HG03439 (cell line): ENCODE measurements at regions not wholly inside any gene's neighbourhood (a gene's known extent, or its start where the extent isn't known, plus 50 kb on each side); places are given as distances from the start of the nearest gene placed in this dataset.
"Not testable (repeated sequence)": the region's sequence is repeated elsewhere in the genome, so short reads cannot be mapped to it uniquely, and the experiment has no call there.

ENCODE experiments used
- ATAC-seq: cut with Tn5 transposase; IDR thresholded peaks from one replicate; pipeline ENCODE4 v1.9.1; 2021; ENCODE audit warnings: mild to moderate bottlenecking, moderate library complexity; ENCODE audit not compliant: unreplicated experiment

DNA sequence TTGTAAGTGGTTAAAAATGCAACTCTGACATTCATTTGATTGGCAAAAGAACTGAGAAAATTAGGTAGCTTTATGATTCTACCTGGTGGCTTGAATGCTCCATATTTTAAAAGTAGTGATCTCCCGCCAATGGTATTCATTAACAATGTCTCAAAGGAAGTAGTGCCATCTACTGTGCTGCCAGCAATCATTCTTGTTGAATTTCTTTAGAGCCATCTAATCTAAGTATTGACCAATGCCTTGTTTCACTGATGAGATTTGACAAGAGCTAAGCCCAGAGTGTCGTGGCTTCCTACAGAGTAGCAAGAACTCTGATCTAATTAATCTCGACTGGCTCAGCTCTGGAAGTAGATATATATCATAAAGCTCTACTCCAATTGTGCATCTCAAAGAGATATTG, 696.7 kb downstream of the C6orf118 start:
- no peak for ATAC-seq

DNA sequence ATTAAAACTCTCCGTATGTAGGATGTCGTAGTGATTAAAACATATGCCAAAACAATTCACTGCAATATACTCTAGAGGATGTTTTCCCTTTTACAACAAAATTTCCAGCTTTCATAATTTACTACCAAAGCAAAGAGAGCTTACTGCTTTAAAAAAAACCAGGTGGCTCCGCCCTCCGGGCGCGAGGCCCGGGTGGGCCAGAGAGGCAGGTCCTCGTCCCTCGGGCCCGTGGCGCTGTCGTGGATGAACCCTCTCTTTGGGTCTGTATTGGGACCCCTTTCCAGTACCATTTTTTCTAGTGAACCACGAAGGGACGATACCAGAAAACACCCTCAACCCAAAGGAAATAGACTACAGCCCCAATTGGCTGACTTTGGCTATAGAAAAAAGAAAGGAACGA, 698.5 kb downstream of the C6orf118 start:
- ATAC-seq: not testable (repeated sequence)

DNA sequence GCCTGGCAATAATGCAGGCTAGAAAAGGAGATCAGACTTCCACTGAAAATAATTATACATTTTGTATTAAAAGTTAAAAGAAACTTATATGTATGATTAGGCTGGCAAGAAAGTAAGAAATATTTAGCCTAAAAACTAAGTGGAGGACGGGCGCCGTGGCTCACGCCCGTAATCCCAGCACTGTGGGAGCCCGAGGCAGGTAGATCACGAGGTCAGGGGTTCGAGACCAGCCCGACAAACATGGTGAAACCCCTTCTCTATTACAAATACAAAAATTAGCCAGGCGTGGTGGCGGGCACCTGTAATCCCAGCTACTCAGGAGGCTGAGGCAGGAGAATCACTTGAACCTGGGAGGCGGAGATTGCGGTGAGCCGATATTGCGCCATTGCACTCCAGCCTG, 707.0 kb downstream of the C6orf118 start:
- not testable (repeated sequence) for ATAC-seq

DNA sequence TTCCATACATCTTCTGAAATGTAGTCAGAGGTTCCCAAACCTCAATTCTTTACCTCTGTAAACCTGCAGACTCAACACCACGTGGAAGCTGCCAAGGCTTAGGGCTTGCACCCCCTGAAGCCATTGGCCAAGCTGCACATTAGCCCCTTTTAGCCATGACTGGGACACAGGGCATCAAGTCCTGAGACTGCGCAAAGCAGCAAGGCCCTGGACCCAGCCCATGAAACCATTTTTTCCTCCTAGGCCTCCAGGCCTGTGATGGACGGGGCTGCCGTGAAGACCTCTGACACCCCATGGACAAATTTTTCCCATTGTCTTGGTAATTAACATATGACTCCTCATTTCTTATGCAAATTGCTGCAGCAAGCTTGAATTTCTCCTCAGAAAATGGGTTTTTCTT, 727.8 kb downstream of the C6orf118 start:
- no peak for ATAC-seq

DNA sequence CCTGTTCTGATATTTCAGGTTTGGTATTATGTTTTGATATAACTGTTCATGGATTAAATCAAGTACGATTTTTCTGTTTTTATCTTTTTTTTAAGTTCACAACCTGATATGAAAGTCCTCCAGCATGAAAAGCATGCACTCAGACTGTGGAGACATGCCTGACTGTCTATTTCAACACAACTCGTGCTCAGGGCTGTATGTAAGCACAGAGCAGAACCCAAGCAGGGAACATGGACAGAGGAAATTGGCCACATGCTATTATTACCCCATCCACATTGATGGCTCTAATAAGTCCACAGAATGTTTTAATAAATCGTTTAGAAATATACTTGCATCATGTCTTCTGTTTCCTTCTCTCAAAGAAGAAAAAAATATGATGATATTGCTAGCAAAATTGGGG, 730.4 kb downstream of the C6orf118 start:
- no peak for ATAC-seq

DNA sequence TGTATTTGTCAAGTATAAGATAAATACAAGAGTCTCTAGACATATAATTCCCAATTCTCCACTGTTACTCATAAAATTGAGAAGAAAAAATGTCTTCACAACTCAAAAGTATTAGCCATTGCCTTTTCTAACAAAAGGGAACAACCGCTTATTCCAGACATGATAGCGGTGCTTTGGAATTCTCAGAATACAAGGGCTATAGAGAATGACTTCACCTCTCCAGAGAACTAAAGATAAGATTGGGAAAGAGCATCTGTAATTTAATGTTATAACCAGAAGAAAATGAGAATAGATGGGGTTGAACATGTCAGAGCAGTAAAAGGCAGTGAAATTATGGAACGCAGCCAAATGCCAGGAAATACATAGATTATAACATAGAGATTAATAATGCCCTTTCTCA, 730.8 kb downstream of the C6orf118 start:
- no peak for ATAC-seq

DNA sequence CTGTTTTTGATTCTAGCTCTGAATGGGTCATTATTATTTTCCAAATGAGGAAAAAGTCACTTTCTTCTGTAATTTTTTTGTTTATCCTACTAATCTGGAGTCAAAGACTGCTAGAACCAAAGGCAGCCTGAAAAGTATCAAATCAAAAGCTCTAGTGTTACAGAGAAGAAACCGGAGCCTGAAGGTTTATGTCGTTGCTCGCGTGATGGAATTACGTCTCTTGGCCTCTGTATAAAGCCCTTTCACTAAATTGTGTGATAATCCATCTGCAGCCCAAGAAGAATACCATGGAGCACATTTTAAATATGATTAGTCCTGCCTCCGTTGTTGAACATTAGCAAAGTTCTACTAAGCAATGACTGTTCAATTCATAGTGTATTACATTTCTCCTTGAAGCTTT, 738.6 kb downstream of the C6orf118 start:
- ATAC-seq: no peak

DNA sequence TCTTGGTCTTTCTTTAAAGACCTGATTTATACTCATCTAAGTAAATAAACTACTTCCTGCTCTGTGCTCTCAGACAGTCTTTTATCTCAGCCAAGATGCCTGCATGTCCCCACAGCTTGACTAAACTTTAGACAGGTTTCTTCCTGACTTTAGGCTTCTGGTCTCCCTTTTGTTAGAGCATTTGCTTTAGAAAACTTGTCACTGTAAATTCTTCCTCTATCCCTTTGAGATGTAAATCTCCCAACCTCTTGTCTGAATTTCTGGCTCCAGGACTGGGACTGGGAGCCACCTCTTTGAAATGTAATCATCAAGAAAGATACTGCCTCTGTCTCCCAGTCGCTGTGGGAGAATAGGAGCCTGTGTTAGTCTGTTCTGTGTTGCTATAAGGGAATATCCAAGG, 739.9 kb downstream of the C6orf118 start:
- ATAC-seq: no peak

DNA sequence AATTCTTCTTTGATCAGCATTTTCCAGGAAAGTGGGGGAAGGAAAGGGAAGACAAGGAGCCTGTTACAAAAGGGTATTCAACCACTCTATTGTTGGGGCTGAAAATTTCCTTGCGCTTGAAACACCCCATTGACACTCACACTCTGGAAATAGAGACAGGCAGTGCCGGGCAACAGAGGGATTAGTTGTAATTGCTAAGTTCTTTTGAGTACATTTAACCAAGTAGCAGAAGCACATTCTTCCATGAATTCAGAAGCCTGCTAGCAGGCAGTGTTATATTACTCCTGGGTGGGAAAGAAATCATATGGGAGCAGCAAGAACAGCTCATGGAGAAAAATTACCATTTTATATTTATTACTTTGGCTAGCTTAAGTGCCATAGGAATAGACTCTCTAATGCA, 745.5 kb downstream of the C6orf118 start:
- no peak for ATAC-seq

DNA sequence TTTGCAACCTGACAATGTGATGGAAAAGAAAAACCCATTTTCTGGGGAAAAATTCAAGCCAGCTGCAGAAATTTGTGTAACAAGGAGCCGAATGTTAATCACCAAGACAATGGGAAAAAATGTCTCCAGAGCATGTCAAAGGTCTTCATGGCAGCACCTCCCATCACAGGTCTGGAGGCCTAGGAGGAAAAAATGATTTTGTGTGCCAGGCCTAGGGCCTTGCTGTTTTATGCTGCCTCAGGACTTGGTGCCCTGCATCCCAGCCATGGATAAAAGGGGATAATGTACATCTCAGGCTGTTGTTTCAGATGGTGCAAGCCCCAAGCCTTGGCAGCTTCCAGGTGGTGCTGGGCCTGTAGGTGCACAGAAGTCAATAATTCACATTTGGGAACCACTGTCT, 747.7 kb downstream of the C6orf118 start:
- no peak for ATAC-seq

DNA sequence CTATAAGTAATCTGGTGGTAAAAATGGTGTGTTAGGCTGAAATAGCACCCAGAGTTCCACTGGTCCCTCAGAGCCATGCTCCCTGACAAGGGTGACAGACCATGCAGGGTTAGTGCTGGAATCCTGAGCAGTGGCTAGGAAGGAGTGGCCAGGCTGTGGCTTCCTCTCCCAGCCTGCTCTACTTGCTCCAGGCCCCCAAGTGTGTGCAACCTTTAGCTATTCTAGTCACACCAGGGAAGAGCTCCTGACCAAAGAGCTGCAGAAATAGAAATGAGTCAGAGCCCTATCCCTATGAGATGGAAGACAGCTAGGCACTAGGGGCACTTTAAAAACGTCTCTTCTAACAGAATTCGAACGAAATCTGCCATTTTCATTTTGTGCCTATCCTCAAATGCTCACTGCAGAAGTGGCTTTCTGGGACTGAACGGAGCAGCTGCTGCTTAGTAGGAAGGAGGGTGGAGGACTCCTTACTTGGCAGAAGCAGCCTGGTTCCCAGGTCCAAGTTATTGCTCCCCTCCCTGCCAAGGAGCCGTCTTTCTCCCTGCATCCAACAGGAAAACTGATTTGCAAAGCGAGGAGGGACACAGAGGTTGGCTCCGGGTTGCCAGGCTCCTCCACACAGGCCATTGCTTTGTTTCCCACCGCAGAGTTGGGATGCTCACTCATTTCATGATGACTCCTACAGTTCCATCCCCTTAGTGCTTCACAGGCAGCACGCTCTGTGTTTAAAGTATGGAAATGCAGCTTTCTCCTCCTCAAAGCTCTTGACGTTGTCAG, 754.5 kb downstream of the C6orf118 start:
- ATAC-seq: no peak

DNA sequence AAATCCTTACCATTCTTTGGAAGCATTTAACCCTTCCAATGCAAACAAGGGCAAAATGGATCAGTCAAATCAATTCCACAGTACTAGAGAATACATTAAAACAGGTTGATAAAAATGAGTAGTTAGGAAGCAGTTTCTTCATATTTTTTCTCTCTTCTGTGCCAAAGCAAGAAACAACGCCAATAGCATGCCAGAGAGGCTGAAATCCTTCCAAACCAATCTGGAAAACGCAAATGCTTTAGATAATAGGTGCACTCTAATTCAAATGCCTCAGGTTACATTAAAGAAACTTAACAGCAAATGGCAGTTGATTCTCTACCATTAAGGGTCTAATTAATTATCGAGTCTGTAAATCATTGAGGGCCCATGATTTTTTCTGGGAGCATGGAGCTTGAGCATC, 755.2 kb downstream of the C6orf118 start:
- no peak for ATAC-seq

DNA sequence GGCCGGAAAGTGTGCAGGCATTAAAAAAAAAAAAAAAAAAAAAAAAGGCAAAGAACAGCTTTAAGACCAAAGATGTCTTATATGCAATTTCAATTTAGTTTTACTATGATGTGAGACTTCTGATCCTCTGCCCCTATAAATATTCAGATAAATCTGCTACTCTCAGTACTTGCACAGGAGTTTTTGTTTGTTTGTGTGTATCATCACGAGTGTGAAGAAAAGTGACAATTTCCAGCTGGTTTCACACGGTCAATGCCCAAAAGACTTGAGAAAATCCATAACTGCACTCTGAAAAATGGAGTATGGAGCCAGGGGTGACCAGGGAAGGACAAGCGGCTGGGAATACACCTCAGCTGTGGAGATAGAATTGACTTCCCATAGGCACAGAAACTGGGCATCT, 757.7 kb downstream of the C6orf118 start:
- ATAC-seq: no peak

DNA sequence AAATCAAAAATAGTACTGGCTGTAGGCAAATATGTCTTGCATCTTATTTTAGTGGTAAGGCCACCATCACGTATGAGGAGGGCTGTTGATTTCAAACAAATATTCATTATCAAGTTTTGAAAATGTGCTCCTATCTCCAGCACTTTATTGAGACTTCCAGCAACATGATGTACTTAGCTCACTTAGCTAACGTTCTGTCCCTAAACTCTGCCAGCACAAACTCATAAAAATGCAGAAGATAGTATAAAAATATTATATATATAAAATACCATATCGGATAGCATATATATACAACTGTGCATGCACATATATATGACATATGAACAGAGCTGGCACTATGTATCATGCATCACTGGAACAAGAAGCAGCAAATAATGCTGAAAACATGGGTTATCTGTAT, 762.3 kb downstream of the C6orf118 start:
- no peak for ATAC-seq

DNA sequence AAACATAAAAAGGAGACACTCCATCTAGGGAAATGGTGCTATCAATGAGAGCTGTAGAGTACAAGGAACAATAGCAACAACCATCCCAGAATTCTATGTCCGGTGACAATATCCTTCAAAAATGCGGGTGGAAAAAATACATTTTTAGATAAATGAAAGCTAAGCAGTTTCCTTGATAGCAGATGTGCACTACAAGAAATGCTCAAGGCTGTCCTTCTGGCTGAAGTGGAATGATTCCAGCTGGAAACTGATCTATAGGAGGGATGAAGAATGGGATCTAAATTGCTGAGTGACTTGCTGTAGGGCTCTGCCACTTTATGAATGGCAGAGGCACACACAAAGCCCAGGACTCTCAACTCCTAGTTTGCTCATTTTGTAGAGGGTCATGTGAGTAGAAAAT, 763.1 kb downstream of the C6orf118 start:
- no peak for ATAC-seq

DNA sequence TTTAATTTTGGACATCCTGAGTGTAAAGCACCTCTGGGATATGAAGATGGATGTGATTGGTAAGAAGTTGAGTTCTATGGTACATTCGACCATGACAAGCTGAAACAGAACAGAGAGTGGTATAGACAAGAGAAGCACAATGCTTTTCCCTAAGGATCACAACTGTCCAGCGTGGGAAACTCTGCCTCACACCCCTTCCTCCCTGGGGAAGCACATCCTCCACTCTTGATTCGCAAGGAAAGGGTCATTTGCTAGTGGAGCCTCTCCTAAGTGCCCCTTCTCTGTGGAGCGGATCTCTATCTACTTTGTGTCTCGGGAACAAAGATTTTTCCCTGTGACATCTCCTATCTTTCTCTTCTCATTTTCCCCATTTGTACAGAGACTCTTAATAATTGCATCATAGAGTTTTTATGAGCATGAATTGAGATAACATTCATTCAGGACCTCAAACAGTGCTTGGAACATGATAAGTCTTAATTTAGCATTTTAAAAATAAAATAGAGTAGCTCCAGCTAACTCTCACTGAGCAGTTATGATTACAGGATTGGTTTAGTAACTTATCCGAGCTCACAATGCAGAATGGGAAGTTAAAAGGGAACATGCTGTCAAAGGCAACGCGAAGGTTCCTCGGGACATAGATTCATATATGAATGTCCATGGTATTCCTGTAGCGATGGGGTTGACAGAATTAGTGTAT, 775.2 kb downstream of the C6orf118 start:
- no peak for ATAC-seq

DNA sequence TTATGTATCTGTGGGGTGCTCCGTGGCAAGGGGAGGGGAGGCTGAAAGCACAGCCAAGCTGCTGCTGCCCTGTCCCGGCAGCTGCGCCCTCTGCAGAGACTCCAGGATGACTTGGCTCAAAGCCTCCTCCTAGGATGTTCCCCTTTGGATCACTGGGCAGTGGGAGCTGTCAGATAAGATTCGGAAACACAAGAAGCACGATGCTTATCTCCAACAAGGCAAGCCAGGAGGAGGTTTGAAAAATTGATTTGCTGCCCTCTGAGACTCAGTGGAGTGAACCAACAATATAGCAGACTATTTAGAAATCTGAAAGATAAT, 776.4 kb downstream of the C6orf118 start:
- no peak for ATAC-seq

DNA sequence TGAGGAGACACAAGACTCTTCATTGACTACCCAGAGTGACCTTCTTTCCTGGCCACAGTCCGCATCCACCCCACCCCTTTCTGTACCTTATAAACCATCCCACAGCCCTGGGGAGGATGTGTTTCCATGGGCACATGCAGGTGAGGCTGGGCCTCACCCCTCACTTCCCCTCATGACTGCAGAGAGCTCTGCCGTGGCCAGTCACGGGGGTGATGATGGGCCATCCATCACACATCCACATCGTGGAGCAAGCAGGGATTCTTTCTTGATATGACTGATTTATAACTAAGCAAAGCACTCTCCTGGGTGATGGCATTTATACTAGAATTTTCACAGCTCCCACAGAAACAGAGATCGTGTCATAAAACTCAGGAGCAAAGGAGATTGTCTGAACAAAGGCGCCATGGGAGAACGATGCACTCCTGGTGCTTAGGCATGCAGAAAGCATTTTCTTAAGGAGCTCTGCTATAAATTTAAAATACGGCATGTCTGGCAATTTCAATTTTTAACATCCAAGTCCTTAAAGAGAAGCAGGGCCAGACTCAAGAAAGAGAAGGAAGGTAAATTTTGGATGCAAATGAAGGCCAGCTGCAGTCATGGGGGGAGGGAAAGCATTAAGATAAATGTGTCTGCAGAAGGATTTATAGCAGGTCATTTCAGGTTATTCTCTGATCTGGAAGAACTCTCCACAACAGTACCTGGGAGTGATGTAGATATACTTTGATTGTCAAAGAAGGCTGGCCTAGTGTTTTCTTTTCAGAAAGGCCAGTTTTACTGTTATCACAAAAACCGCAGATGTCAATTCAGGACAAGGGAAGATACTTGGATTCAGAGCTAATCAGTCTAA, 777.0 kb downstream of the C6orf118 start:
- ATAC-seq: no peak

DNA sequence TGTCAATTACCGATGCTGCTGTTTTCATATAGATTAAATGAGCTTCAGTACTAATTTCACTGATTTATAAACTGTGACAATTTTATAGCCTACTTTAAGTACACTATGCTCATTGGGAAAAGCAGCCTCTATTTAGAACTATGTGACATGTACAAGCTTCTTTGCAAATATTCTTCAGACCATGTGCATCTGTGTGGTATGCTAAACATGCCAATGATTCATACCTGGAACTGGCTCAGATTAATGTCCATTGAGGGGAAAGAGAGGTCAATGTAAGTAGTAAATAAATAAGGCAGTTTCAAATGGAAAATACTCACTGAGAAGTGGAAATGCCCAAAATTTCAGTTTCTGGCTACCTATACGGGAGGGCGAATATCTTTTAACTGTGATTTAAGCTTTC, 777.7 kb downstream of the C6orf118 start:
- ATAC-seq: no peak

DNA sequence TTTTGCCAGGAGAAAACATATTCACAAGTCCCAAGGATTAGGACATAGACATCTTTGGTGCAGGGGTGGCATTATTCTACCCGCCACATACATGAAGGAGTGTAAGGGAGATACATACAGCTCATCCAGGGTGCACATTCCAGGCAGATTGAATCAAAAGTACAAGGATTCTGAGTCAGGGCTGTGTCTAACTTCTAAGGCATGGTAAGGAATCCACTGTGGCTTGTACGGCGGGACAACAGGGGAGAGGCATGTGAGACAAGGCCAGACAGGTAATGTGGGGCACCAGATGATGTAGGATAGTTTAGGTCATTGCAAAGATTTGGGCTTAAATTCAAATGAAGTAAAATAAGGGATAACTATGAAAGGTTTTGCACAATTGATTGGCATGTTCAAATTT, 780.9 kb downstream of the C6orf118 start:
- ATAC-seq: no peak

DNA sequence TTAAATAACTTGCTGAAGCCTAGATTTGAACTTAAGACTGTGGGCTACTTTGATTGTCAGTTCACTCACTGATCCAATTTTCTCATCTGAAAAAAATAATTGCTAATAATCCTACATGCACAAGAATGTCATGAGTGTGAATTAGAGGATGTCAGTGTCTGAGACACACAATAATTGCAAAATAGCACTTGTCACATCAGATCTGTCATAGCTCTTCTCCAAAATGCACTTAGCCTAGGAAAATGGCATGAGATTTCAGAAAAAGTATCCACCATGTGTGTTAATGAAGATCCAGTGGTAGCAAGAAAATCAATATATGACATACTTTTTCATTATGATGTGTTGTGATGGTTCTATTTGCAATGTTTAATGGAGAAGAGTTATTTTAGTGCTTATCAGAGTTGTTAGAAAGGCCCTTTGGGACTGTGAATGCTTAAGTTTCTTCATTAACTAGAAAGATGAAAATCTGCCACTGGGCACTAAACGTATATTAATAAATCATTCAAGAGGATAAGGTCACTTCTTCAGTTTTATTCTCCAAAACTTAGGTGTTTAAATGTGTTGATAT, 786.2 kb downstream of the C6orf118 start:
- ATAC-seq: no peak

DNA sequence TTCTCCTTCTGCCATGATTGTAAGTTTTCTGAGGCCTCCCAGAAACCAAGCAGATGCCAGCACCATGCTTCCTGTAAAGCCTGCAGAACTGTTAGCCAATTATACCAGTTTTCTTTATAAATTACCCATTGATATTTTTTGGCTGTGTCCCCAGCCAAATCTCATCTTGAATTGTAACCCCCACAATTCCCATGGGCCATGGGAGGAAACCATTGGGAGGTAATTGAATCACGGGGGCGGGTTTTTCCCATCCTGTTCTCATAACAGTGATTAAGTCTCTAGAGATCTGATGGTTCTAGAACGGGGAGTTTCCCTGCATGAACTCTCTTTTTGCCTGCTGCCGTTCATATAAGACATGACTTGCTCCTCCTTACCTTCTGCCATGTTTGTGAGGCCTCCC, 788.5 kb downstream of the C6orf118 start:
- no peak for ATAC-seq
